ENCODE measurements at regions not wholly inside any gene's neighbourhood (a gene's known extent, or its start where the extent isn't known, plus 50 kb on each side); places are given as distances from the start of the nearest gene placed in this dataset.

DNA sequence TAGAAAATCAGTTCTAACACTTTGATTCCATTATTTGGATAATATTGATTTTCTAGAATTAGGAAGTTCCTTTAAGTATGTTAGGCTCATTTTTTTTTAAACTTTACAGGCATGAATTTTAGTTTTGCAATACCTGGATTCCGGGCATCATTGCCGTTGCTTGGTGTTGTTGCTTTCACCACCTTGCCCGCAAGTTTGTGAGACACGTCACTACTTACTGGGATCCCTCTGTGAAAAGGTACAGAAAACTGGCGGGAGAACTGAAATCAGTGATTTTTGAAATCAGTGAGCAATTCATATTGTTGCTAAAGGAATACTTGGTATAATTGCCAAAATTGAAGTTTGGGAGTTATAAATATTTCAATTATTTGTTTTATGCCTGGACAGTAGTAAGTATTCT lies 232.3 kb upstream of the NPY start:
- H3K9me2 ChIP-seq (replicated peaks; ENCODE audit: insufficient read depth, low read length): no peaks in the 10 kb centered on the region
- no peaks in the 10 kb centered on the region for H3K27me3 ChIP-seq (ENCODE audit: low read length)
- no peak for DNase-seq
- H3K4me2 ChIP-seq (ENCODE audit: low read depth, low read length, poor library complexity, severe bottlenecking): no peak overlapping the region
- no peak overlapping the region for H3K4me3 ChIP-seq (ENCODE audit: low read length)
- no peak overlapping the region for H3K27ac ChIP-seq (ENCODE audit: low read length)
- H2AFZ ChIP-seq (ENCODE audit: low read length): no peak overlapping the region
- H3K79me2 ChIP-seq (ENCODE audit: low read length): no peaks in the 10 kb centered on the region
- H3K4me1 ChIP-seq (ENCODE audit: low read length): no peaks in the 10 kb centered on the region
- no peak overlapping the region for H3K9ac ChIP-seq (ENCODE audit: low read length)
- no peaks in the 10 kb centered on the region for H3K36me3 ChIP-seq (ENCODE audit: insufficient read depth, low read length)
- H3K9me3 ChIP-seq (ENCODE audit: low read length): no peaks in the 10 kb centered on the region
- no peaks in the 10 kb centered on the region for H4K20me1 ChIP-seq (ENCODE audit: insufficient read depth, low read depth, low read length)

DNA sequence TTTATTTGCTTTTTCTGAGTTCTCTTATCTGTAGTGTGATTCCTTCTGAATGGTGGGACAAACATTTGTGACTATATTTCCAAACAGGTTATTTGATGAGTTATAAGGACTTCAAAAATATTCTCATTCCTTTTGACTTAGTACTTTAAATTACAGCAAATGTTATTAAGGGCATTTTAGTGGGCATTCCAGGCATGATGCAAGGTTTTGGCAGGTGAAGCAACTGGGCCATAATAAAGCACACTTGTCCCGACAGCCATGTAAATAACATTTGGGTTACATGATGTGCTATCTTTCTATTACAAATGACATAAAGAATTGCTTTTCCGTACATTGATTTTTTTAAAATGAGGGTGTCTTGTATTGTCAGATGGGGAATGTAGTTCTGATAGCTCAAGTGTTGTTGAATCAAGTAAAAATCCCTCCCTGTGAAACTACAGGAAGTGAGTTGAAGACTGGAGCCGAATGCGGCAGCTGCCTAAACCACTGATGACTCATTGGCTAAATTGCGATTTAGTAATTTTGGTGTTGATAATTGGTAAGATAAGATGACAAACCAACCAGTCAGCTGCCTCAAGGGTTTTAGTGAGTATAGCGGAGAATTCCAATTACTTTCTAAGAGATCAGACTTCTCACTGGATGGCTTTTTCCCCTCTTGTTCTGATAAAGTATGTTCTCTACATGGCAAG lies 231.3 kb upstream of the NPY start:
- Histone ChIP-seq H3K27me3 (ENCODE audit: low read length) (no peaks in the 10 kb centered on the region), H3K4me2 (ENCODE audit: low read depth, low read length, poor library complexity, severe bottlenecking) (no peak overlapping the region), H3K4me3 (ENCODE audit: low read length) (no peak overlapping the region), H3K4me1 (ENCODE audit: low read length) (no peaks in the 10 kb centered on the region), H3K9me3 (ENCODE audit: low read length) (no peaks in the 10 kb centered on the region), H3K9me2 (replicated peaks; ENCODE audit: insufficient read depth, low read length) (no peaks in the 10 kb centered on the region), H2AFZ (ENCODE audit: low read length) (no peak overlapping the region), H3K79me2 (ENCODE audit: low read length) (no peaks in the 10 kb centered on the region), H3K36me3 (ENCODE audit: insufficient read depth, low read length) (no peaks in the 10 kb centered on the region), H3K9ac (ENCODE audit: low read length) (no peak overlapping the region), H4K20me1 (ENCODE audit: insufficient read depth, low read depth, low read length) (no peaks in the 10 kb centered on the region), H3K27ac (ENCODE audit: low read length) (no peak overlapping the region)
- no peak for DNase-seq

DNA sequence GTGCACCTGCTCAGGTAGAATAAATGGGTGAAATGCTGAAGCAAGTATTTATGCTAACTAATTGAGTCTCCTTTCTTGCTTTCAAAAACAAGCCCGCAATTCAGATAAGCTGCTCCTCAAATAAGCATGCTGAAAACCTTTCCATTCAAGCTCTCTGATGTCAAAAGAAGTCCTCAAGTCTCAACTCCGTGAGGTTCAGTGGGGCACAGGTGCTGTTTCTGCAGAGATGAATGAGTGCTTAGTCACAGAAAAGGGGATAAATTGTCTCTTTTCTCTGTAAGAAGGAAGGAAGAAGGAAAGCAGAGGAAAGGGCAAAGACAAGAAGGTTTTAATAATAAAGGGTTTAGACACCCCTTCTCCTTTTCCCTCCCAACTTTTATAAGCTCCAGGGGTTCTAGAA lies 229.8 kb upstream of the NPY start:
- no peaks in the 10 kb centered on the region for H3K9me3 ChIP-seq (ENCODE audit: low read length)
- H3K9ac ChIP-seq (ENCODE audit: low read length): no peak overlapping the region
- H4K20me1 ChIP-seq (ENCODE audit: insufficient read depth, low read depth, low read length): no peaks in the 10 kb centered on the region
- H2AFZ ChIP-seq (ENCODE audit: low read length): no peak overlapping the region
- H3K4me3 ChIP-seq (ENCODE audit: low read length): no peak overlapping the region
- no peaks in the 10 kb centered on the region for H3K36me3 ChIP-seq (ENCODE audit: insufficient read depth, low read length)
- H3K9me2 ChIP-seq (replicated peaks; ENCODE audit: insufficient read depth, low read length): no peaks in the 10 kb centered on the region
- no peaks in the 10 kb centered on the region for H3K4me1 ChIP-seq (ENCODE audit: low read length)
- H3K27ac ChIP-seq (ENCODE audit: low read length): no peak overlapping the region
- no peak for DNase-seq
- no peaks in the 10 kb centered on the region for H3K27me3 ChIP-seq (ENCODE audit: low read length)
- H3K79me2 ChIP-seq (ENCODE audit: low read length): no peaks in the 10 kb centered on the region
- H3K4me2 ChIP-seq (ENCODE audit: low read depth, low read length, poor library complexity, severe bottlenecking): no peak overlapping the region

DNA sequence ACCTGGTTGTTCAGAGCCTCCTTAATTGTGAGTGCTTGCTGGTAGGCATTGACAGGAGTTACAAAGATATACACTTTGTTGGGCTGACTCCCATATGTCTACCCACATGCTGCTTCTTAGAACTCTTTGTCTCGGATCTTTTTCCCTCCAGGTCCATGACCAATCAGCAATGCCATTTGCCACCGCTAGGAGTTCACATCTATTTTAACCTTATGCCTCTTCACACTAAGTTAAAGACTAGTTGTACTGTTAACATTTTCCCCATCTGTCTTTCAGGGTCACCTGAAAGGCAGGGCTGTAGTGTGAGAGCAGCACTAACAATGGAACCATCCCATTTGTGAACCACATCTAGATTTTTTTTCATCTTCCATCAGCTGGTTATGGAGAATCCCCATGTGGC lies 226.7 kb upstream of the NPY start:
- Histone ChIP-seq H3K27me3 (ENCODE audit: low read length) (no peaks in the 10 kb centered on the region), H4K20me1 (ENCODE audit: insufficient read depth, low read depth, low read length) (no peaks in the 10 kb centered on the region), H3K4me3 (ENCODE audit: low read length) (no peak overlapping the region), H2AFZ (ENCODE audit: low read length) (no peak overlapping the region), H3K9me3 (ENCODE audit: low read length) (no peaks in the 10 kb centered on the region), H3K4me1 (ENCODE audit: low read length) (no peaks in the 10 kb centered on the region), H3K27ac (ENCODE audit: low read length) (no peak overlapping the region), H3K9ac (ENCODE audit: low read length) (no peak overlapping the region), H3K79me2 (ENCODE audit: low read length) (no peaks in the 10 kb centered on the region), H3K4me2 (ENCODE audit: low read depth, low read length, poor library complexity, severe bottlenecking) (no peak overlapping the region), H3K36me3 (ENCODE audit: insufficient read depth, low read length) (no peaks in the 10 kb centered on the region), H3K9me2 (replicated peaks; ENCODE audit: insufficient read depth, low read length) (no peaks in the 10 kb centered on the region)
- peak; percentile 55 for DNase-seq

DNA sequence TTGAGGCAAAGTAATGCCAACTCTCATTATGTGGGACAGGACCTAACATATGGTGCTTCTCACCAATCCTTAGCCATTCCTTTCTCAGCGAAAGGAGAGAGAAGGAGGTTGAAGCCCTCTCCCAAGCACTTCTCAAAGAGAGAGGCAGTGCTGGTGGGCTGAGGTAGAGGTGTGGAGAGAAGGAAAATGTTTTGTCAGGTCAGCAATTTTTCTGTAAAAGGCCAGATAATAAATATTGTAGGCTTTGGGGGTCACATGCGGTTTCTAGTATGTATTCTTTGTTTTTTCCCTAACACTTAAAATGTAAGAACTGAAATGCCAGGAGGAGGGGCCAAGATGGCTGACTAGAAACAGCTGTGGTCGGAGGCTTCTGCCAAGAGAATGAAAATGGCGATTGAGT lies 225.0 kb upstream of the NPY start:
- no peaks in the 10 kb centered on the region for H4K20me1 ChIP-seq (ENCODE audit: insufficient read depth, low read depth, low read length)
- H3K27me3 ChIP-seq (ENCODE audit: low read length): no peaks in the 10 kb centered on the region
- DNase-seq: no peak
- no peak overlapping the region for H3K27ac ChIP-seq (ENCODE audit: low read length)
- H3K36me3 ChIP-seq (ENCODE audit: insufficient read depth, low read length): no peaks in the 10 kb centered on the region
- no peaks in the 10 kb centered on the region for H3K9me2 ChIP-seq (replicated peaks; ENCODE audit: insufficient read depth, low read length)
- no peaks in the 10 kb centered on the region for H3K9me3 ChIP-seq (ENCODE audit: low read length)
- no peaks in the 10 kb centered on the region for H3K4me1 ChIP-seq (ENCODE audit: low read length)
- no peak overlapping the region for H3K9ac ChIP-seq (ENCODE audit: low read length)
- H3K79me2 ChIP-seq (ENCODE audit: low read length): no peaks in the 10 kb centered on the region
- no peak overlapping the region for H2AFZ ChIP-seq (ENCODE audit: low read length)
- H3K4me2 ChIP-seq (ENCODE audit: low read depth, low read length, poor library complexity, severe bottlenecking): no peak overlapping the region
- H3K4me3 ChIP-seq (ENCODE audit: low read length): no peak overlapping the region

DNA sequence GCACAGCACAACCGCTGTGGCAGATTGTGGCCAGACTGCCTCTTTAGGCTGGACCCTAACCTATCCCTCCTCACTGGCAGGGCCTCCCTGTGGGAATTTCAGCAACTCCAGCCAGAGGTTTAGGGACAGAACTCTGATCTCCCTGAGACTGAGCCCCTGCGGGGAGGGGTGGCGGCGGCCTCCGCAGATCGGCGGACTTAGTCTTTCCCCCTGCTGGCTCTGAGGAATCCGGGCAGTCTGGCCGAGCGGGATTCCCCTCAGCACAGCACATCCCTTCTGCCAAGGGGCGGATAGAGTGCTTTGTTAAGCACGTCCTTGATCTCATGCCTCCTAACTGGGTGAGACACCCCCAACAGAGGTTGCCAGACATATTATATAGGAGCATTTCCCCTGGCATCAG lies 224.2 kb upstream of the NPY start:
- H3K4me2 ChIP-seq (ENCODE audit: low read depth, low read length, poor library complexity, severe bottlenecking): no peak overlapping the region
- H3K4me3 ChIP-seq (ENCODE audit: low read length): no peak overlapping the region
- no peak for DNase-seq
- H3K9me3 ChIP-seq (ENCODE audit: low read length): no peaks in the 10 kb centered on the region
- H2AFZ ChIP-seq (ENCODE audit: low read length): no peak overlapping the region
- H3K36me3 ChIP-seq (ENCODE audit: insufficient read depth, low read length): no peaks in the 10 kb centered on the region
- no peak overlapping the region for H3K9ac ChIP-seq (ENCODE audit: low read length)
- H3K4me1 ChIP-seq (ENCODE audit: low read length): no peaks in the 10 kb centered on the region
- H3K27me3 ChIP-seq (ENCODE audit: low read length): no peaks in the 10 kb centered on the region
- H3K9me2 ChIP-seq (replicated peaks; ENCODE audit: insufficient read depth, low read length): no peaks in the 10 kb centered on the region
- H3K79me2 ChIP-seq (ENCODE audit: low read length): no peaks in the 10 kb centered on the region
- no peaks in the 10 kb centered on the region for H4K20me1 ChIP-seq (ENCODE audit: insufficient read depth, low read depth, low read length)
- no peak overlapping the region for H3K27ac ChIP-seq (ENCODE audit: low read length)

DNA sequence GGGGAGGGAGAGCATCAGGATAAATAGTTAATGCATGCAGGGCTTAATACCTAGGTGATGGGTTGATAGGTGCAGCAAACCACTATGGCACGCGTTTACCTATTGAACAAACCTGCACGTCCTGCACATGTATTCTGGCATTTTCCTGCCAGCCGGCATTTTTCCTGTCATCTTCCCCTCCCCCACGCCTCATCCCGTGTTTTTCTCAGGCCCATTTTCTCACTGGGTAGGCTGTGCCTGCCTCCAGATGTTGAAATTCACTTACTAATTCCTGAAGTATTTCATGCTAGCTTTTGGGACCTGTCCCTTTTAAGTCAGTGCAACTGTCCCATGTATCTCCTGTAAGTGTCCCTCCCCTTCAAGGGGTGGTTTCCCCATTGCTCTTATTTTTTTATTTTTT lies 220.3 kb upstream of the NPY start:
- no peak for DNase-seq
- no peaks in the 10 kb centered on the region for H3K79me2 ChIP-seq (ENCODE audit: low read length)
- H3K9me2 ChIP-seq (replicated peaks; ENCODE audit: insufficient read depth, low read length): no peaks in the 10 kb centered on the region
- no peaks in the 10 kb centered on the region for H4K20me1 ChIP-seq (ENCODE audit: insufficient read depth, low read depth, low read length)
- no peaks in the 10 kb centered on the region for H3K27me3 ChIP-seq (ENCODE audit: low read length)
- H3K27ac ChIP-seq (ENCODE audit: low read length): no peak overlapping the region
- H2AFZ ChIP-seq (ENCODE audit: low read length): no peak overlapping the region
- H3K9ac ChIP-seq (ENCODE audit: low read length): no peak overlapping the region
- no peak overlapping the region for H3K4me3 ChIP-seq (ENCODE audit: low read length)
- no peaks in the 10 kb centered on the region for H3K36me3 ChIP-seq (ENCODE audit: insufficient read depth, low read length)
- H3K4me1 ChIP-seq (ENCODE audit: low read length): no peaks in the 10 kb centered on the region
- no peaks in the 10 kb centered on the region for H3K9me3 ChIP-seq (ENCODE audit: low read length)
- no peak overlapping the region for H3K4me2 ChIP-seq (ENCODE audit: low read depth, low read length, poor library complexity, severe bottlenecking)

DNA sequence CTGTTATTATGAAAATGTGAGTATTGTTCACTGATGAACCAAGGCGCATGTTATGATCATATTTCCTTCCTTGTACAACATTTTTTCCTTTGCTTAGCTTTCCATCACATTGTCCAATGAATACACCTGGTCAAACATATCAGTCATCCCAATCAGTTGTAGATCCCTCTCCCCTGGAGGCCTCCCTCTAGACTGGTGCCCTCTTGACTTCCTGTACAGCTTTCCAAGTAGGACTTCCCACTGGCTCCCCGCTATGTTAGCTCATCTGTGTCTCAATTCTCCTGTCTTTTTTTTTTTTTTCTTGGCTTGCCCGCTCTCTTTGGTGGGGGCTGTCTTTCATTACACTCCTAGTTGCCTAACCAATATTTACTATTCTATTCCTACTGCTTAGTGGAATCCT lies 214.2 kb upstream of the NPY start:
- no peaks in the 10 kb centered on the region for H3K79me2 ChIP-seq (ENCODE audit: low read length)
- H4K20me1 ChIP-seq (ENCODE audit: insufficient read depth, low read depth, low read length): no peaks in the 10 kb centered on the region
- no peaks in the 10 kb centered on the region for H3K9me3 ChIP-seq (ENCODE audit: low read length)
- no peak overlapping the region for H2AFZ ChIP-seq (ENCODE audit: low read length)
- no peak overlapping the region for H3K4me2 ChIP-seq (ENCODE audit: low read depth, low read length, poor library complexity, severe bottlenecking)
- H3K4me1 ChIP-seq (ENCODE audit: low read length): no peaks in the 10 kb centered on the region
- H3K27ac ChIP-seq (ENCODE audit: low read length): no peak overlapping the region
- DNase-seq: no peak
- no peak overlapping the region for H3K4me3 ChIP-seq (ENCODE audit: low read length)
- H3K9me2 ChIP-seq (replicated peaks; ENCODE audit: insufficient read depth, low read length): no peaks in the 10 kb centered on the region
- no peak overlapping the region for H3K9ac ChIP-seq (ENCODE audit: low read length)
- no peaks in the 10 kb centered on the region for H3K27me3 ChIP-seq (ENCODE audit: low read length)
- no peaks in the 10 kb centered on the region for H3K36me3 ChIP-seq (ENCODE audit: insufficient read depth, low read length)

Measured in Karpas-422 (cell line).